ENCODE measurements at regions not wholly inside any gene's neighbourhood (a gene's known extent, or its start where the extent isn't known, plus 50 kb on each side); places are given as distances from the start of the nearest gene placed in this dataset.

DNA sequence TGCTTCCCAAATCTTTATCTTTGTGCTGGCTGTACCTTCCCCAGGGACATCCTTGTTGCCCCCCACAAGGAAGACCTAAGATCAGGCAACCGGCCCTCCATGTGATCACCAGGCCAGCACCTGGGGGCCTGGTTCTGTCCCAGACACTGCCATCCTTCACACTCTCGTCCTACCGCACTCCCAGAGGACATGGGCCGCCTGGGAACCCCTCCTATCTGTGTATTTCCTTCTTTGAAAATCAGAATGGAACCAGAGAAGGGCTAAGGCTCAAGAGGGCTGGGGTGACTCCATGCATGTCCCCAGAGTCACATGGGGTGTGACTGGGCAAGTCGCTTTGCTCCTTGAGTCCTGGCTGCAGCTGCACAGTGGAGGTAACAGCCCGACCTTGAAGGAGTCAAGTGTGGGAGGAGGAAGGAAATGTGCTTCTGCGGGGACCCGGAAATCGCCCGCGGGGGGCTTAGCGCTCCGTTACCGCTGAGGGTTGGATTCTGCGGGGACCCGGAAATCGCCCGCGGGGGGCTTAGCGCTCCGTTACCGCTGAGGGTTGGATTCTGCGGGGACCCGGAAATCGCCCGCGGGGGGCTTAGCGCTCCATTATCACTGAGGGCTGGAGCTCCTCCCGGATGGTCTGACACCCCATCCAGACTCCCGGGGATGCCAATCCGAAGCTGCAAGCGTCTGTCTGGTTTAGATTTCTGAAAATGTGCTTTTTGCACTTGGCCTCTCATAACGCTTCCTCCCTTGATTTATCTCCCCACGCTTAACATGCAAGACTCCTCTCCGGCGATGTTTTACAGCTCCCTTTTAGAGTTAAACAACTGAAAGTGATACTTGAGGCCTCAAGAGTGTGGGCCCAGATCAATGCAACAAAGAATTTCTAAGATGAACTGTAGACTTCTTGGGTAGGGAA lies 278.9 kb downstream of the NPHP4 start:
- no peak for DNase-seq (ENCODE audit: low read depth)

DNA sequence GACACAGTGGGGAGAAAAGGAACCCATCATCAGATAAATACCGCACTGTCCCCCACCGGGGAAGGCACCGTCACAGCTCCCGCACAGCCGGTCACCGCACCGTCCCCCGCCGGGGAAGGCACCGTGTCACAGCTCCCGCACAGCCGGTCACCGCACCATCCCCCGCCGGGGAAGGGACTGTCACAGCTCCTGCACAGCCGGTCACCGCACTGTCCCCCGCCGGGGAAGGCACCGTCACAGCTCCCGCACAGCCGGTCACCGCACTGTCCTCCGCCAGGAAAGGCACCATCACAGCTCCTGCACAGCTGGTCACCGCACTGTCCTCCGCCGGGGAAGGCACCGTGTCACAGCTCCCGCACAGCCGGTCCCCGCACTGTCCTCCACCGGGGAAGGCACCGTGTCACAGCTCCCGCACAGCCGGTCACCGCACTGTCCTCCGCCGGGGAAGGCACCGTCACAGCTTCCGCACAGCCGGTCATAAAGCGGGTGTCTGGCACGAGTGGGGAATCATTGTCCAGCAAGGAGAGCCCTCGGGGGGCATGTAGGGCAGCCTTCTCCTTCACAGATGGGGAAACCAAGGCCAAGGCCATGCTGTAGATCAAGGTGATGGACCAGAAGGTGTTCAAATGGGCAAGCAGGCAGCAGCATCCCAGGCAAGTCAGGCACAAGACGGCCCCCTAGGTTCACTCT lies 280.1 kb downstream of the NPHP4 start:
- DNase-seq (ENCODE audit: low read depth), result no peak

DNA sequence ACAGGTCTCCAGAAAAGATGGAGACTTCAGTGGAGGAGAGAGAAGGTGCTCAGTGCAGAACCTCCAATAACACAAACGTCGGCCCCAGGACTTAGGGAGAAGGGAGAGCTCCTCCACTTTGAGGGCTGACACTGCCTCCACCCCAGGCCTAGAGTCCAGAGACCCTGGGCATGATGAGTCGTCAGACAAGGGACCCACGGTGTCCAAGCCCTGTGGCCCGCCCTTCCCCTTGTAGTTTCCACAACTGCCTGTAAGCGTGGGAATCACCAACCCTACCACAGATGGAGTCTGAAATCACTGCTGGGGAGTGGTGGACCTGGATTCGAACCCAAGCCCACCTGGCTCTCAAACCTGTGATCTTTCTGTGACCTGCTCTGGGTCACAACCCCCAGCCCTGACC lies 281.1 kb downstream of the NPHP4 start:
- no peak for DNase-seq (ENCODE audit: low read depth)

DNA sequence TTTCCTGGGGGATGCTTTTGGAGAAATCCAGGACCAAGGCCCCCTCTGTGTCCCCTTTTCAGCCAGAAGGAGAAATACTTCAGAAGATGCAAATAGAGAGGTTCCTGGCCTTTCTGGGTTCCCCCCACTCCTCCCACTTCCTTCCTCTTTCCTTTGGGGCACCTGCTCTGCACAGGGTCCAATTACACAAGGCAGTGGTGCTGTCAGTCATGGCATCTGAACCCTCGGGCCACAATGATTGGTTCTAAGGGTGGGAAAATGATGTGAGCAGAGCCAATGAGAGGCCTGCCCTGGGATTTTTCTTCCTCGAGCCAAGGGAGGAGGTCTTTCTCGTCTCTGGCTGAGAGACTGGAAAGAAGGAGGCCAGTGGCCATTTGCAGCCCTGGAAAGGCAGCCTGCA lies 282.2 kb downstream of the NPHP4 start:
- DNase-seq (ENCODE audit: low read depth), result no peak

DNA sequence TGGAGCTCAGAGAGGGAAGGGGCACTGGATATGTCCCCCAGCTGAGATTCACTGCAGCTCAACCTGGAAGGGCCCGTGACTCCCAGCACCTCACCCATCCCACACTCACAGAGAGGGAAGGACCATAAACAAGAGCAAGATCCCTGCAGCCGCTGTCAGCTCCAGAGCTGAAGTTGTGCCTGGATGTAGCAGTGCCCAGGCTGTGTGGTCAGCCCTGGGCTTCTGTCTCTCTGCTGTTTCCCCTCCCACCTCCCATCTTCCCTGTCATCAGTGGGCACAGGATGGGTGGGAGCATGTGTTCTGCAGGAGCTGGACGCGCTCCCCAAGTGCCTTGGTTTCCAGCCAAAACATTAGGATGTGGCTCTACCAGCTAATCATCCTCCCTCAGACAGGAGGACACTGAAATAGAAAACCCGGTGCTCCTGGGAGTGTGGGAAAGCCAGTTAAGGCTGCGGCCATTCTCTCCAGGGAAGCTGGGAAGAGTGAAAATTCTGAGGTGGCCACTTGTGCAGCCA lies 282.7 kb downstream of the NPHP4 start:
- no peak for DNase-seq (ENCODE audit: low read depth)

DNA sequence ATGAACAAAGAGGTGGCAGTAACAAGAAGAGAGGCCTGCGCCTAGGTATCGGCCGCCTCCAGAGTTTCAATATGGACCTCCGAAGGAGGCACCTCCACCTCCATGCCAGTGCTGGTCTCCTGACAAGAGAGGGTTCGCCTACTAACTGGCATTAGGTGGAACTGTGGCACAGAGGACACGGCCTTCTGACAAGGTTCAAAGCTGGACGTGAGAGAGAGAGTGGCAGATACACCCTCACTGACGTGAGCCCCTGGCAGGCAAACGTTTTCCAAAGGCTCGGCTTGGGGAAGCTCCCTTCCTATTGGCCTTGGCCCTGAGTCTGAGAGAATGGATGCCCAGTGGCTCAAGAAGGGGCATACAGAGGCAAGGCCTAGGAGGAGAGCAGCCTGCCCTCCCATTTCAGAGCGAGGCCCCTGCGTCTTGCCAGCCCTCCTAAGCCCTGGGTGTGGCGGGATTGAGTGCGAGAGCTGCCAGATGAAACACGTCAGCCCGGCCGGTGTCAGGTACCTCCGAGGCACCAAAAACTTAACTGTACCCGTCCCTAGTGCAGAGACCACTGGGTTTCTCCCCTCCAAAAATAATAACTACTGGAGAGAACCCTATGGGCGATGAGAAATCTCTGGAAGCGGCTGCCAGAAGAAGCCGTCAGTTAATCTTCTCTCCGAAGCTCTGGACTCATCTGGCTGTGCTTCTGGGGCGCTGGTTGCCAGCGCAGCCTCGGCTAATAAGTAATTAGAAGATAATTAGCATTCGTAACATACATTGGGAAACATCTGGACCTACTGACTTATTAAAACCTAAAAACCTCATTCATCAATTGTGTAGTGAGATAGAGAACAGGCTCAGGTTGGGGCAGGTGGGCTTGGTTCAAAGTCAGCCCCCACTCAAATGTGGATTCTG lies 283.6 kb downstream of the NPHP4 start:
- DNase-seq (ENCODE audit: low read depth), result no peak

DNA sequence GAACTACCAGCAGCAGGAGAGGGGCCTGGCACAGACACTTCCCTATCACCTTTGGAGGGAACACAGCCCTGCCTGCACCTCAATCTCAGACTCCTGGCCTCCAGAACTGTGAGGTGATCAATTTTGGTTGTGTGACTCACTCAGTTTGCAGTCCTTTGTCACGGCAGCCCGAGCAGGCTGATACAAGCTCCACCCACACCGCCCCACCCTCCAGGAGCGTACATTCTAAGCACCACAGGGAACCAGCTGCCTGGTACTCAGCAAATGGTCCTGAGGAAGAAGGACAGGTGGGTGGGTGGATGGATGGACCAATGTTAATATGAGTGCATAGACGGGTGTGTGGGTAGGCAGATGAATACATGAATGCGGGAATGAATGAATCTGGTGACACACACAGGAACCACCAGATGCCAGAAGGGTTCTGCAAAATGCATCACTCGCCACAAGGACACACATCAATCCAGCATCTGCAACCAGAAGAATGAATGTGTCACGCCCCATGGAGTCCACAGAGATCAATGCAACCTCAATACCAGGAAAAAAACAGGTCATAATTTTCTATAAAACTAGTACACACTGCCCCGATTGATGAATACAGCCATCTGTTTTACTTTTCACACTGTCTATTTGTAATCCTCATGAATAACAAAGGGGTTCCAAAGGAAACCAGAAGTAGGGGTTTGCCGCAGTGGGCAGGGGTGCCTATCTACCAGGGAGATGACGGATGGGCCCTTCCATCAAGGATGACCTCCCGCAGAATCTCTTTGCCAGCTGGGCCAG lies 284.5 kb downstream of the NPHP4 start:
- DNase-seq (ENCODE audit: low read depth), result no peak

DNA sequence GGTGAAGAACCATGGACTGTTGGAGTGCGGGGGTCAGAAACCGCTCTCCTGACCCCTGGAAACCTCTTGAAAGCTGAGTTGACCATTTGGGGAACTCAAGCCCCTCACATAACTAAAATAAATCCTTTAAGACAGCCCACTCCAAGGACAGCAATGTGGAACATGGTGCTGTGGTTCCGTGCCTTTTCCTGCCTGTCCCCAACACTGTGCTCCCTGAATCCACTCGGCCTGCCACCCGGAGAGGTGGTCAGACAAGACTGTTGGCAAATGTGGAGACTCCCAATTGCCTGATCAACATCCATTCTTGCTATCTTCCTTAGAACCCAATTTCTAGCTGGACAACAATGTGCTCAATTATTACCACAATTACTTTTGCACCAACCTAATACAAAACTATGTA lies 286.0 kb downstream of the NPHP4 start:
- DNase-seq (ENCODE audit: low read depth), result no peak

DNA sequence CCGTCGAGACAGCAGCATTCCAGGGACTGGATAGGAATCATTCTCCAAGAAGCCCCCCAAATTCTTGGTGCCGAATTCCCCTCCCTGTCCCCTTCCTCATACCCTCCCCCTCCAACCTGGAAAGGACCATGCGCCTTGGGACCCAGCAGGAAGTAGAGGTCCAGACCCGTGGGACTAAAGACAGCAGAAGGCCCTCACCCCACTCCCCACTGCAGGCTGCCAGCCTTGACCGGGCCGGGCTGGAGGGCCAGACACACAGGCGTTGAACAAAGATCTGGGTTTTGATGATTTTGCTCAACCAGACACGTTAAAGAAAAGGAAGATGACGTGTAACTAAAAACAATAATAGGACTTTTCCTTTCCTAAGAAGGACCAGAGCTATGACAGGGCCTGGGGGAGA lies 286.5 kb downstream of the NPHP4 start:
- DNase-seq (ENCODE audit: low read depth), result no peak

DNA sequence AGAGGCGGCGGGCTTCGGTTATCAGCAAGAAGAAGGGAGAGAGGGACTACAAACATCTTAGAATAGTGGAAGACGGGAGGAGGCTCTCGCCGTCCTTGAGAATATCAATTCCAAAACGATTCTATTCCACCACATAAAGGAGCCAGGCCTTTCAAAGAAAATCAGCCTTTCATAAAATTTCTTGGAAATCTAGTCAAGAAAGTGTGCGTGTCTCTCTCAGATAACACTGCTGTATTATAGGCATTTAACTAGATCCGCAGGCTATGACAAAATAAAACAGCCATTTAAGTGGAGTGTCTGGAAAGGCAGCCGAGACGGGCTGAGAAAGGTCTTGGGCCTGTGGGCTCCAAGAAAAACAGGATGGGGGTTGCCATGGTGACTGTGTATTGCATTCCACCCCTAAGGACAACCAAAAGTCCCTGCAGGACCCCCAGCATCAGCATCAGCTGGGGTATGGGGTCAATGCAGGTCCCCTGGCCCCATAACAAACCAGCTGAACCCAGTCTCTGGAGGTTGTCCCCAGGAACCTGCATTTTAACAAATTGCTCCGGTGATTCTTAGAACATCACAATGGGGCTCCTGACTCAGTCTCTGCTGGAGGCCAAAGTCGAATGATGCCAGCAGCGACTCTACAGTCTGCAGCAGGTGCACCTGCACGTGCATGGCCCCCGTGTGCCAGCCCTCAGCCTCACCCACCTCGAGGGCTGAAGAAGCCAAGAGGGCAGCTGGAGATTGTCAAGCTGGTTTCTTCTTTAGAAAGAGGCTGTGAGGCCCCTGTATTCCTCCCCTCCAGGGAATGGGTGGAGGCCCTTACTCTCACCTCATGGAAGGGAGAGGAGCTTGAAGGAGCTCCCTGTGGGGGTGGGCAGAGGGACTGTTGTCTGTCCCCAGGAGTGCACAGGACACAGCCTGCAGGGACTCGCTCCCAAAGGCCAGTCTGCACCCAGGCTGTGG lies 287.4 kb downstream of the NPHP4 start:
- DNase-seq (ENCODE audit: low read depth), result no peak

DNA sequence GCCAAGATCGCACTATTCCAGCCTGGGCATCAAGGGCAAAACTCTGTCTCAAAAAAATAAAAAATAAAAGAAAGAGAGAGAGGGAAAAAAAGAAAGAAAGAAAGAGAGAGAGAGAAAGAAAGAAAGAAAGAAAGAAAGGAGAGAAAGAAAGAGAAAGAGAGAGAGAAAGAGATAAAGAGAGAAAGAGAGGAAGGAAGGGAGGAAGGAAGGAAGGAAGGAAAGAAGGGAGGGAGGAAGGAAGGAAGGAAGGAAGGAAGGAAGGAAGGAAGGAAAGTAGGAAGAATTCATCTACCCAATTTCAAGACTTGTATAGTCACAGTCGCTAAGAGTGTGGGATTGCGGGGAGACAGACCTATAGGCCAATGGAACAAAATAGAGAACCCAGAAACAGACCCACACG lies 290.6 kb downstream of the NPHP4 start:
- no peak for DNase-seq (ENCODE audit: low read depth)

DNA sequence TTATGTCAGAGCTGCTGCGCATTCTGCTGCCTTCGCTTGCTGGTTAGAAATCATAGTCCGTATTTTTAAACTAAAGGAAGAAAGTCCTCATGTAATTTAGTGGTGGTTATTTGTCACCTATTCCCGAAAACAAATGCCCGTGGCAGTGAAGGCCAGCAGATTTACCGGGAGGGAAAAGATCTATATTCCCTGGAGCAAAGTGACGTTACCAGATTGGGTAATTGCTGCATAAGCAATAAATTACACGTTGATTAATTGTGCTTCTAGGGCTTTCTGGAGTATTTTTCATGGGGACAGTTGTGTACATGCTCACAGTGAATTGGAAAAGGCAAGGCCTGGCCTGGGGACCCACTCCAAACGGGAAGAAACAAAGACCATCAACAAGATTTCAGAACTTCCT lies 298.7 kb downstream of the NPHP4 start:
- DNase-seq (ENCODE audit: low read depth), result no peak

DNA sequence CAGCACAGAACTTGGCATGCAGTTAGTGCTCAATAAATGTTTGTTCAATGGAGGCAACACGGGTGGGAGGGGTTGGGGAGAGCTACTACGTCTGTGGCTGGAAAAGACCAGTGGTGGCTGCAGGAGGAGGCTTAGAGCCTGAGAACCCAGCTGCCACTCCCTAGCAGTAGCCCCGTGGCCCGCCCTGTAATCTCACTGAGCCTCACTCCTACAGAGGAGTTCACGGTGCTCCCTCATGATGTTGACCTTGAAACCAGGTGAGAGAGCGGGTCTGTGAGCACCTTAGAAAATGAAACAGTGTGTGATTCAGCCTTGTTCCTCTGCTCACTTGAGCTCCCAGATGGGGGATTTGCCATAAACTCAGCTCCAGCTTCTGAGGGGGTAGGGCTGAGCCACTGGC lies 299.6 kb downstream of the NPHP4 start:
- DNase-seq (ENCODE audit: low read depth), result no peak

DNA sequence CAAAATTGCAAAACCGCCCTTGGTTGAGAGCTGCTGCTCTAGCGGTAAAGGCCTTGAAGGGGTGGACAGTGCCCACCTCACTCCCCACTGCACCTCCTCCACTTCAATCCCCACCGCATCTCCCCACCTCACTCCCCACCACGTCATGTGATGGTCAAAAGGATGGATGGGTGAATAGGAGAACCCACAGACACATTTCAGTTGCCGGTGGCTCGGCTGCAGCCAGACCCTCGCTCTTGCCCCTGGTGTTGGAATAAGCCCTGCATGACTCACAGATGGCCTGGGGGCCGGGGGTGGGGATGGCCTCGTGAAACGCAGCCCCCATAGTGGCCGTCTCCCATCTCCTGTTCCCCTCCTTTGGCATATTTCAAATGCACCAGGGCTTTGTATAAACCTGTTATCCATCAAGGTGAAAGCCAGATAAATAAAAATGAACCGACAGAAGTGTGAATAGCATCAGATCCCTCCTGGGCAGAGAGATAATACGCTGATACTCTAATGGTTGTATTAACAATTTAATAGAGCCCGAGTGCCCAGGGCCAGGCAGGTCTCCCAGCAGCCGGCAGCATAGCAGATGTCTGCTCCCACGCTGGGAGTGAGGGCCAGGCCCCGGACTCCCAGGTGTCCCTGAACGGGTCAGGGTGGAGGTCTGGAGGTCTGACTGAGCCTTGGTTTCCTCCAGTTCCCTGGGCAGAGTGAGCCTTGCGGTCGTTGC lies 300.3 kb downstream of the NPHP4 start:
- no peak for DNase-seq (ENCODE audit: low read depth)

DNA sequence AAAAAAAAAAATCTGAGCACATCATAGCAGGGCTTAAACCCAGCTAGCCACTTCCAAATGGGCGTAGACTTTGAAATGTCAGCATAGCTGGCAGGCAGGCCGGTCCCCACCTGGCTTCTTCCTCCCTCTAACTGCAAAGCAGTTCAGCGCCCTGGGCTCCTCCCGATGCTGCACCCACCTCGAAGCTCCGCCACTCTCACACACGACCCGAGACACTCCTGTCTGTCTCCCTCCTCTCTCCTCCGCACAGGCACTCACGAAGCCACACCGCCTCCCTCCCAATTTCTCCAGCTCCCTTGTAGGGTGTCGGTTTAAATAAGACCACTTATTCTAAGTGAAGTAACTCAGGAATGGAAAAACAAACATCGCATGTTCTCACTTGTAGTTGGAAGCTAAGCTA lies 301.3 kb downstream of the NPHP4 start:
- no peak for DNase-seq (ENCODE audit: low read depth)

DNA sequence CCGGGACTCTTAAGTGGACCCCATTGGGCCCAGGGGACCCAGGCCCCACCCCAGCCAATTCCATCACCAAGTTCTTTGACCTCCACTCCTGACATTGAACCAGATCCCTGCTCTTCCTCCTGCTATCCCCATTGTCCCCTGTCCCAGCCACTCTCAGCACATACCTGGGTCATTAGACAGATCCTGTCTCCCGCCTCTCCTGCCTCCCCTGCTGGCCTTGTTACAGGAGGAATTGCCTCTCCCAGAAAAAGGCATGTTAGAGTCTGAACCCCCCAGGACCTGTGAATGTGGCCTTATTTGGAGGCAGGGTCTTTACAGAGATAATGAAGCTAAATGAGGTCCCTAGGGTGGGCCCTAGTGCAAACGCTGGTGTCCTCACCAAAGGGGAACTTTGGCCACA lies 301.9 kb downstream of the NPHP4 start:
- no peak for DNase-seq (ENCODE audit: low read depth)

DNA sequence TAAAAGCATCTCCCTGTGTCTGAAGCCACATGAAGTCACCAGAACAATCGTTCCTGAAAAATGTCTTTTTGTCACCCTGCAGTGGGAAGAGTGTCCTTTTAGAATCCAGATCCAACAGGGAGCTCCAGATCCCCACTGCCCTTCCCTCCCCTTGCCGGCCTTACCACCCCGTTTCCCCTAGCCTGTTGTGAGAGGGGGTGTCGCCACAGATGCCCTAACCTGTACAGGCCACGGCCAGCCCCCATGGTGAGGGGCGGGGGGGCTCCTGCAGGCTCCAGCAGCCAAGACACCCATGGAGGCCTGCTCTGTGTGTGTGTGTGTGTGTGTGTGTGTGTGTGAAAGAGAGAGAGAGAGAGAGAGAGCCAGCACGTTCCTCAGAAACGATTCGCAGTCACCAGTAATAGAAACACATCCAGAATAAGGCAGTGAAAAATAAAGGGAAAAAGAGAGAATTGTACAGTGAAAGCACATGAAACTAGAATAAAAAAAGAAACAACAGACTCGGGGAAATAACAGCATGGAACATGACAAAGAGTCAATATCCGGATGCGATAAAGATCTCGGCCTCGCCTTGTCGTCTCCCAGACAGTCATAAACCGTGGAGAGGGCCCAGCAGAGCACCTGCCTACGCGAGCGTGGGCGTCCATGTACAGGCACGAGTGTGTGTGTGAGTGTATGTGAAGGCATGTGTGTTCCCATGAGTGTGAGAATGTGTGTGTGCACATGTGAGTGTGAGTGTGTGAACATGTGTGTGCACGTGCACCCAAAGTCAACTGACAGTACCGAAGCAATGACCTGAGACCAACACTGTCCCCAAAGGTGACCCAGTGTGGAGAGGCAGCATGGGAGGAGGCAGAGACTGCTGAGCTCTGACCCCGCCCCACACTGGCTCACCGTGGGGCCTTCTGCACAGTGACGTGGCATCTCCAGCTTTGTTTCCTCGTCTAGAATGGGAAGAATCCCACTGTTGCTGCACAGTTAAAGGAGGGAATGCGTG lies 303.8 kb downstream of the NPHP4 start:
- no peak for DNase-seq (ENCODE audit: low read depth)

DNA sequence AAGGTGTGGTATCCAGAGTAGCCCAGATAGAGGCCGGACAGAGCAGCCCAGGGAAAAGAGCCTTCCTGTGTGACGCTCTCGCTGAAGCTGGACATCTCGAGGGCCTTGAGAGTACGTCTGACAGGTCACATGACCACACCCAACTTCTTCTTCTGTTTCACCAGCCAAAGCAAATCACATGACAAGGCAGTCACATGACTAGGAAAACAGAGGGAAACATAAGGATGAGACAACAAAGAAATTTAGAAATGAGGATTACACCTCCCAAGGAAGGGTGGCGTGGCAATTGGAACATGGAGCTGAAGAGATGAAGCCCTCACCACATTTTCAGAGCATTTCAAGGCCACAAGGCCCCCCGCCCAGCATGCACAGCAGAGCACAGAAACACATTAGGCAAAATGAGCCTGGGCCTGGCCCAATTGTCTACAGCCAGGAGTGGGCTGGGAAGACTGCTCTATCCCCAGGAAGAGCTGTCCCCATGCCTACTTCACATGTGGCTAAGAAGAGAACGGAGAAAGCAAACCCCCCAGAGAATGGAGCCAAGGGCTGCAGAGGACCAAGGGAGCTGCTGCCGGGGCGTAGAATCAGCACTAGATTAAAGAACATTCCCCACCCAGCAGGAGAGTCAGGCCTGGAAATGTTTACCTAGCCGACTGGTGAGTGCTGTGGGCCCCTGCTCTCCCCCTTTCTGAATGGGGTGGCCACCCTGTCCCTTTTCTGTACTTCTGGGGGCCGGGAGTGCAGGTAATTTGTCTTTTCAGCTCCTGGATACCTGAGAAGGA lies 305.1 kb downstream of the NPHP4 start:
- no peak for DNase-seq (ENCODE audit: low read depth)
